ENCODE measurements at regions not wholly inside any gene's neighbourhood (a gene's known extent, or its start where the extent isn't known, plus 50 kb on each side); places are given as distances from the start of the nearest gene placed in this dataset.
"Not testable (repeated sequence)": the region's sequence is repeated elsewhere in the genome, so short reads cannot be mapped to it uniquely, and the experiment has no call there.

- Mint-ChIP-seq H3K27ac (no peak overlapping the region), H3K27me3 (ENCODE audit: insufficient read depth, low read depth) (peaks cover 19% of the 10 kb centered on the region), H3K4me3 (no peak overlapping the region), H3K9me3 (peaks cover 11% of the 10 kb centered on the region), H3K4me1 (peaks cover 49% of the 10 kb centered on the region), H3K36me3 (no peaks in the 10 kb centered on the region)
- Histone ChIP-seq H3K9me3 (ENCODE audit: low read depth) (no peaks in the 10 kb centered on the region), H3K27ac (peak overlapping the region; percentile 39), H3F3A (ENCODE audit: low read depth) (peaks cover 20% of the 10 kb centered on the region), H2AFZ (replicated peaks) (no peak overlapping the region), H3K27me3 (no peaks in the 10 kb centered on the region), H3K9ac (no peak overlapping the region), H3K79me2 (ENCODE audit: low read depth) (no peaks in the 10 kb centered on the region), H3K4me1 (peaks cover 32% of the 10 kb centered on the region), H3K4me2 (peak overlapping the region; percentile 60), H3K36me3 (no peaks in the 10 kb centered on the region), H3K4me3 (no peak overlapping the region), H4K20me1 (ENCODE audit: low read depth) (peaks cover 11% of the 10 kb centered on the region)
- peak; percentile 77 for DNase-seq (ENCODE audit: low spot score)
- TF ChIP-seq EZH2 (IDR thresholded peaks at IDR 0.05) (no peak), CTCF (IDR thresholded peaks at IDR 0.05) (no peak), EZH2phosphoT487 (IDR thresholded peaks at IDR 0.05) (peak; percentile 98)
Observed at GRCh38 chr18:3347286-3347803, 85.4 kb downstream of the MYL12B start.

GRCh38 chr18:3348176-3348575, 86.2 kb downstream of the MYL12B start:
- H3K27me3 Mint-ChIP-seq (ENCODE audit: insufficient read depth, low read depth): peaks cover 19% of the 10 kb centered on the region
- peaks cover 47% of the 10 kb centered on the region for H3K4me1 Mint-ChIP-seq
- no peak overlapping the region for H3K27ac ChIP-seq
- no peaks in the 10 kb centered on the region for H3K27me3 ChIP-seq
- H3K79me2 ChIP-seq (ENCODE audit: low read depth): no peaks in the 10 kb centered on the region
- no peaks in the 10 kb centered on the region for H3K36me3 ChIP-seq
- peaks cover 20% of the 10 kb centered on the region for H3F3A ChIP-seq (ENCODE audit: low read depth)
- no peak overlapping the region for H3K4me3 ChIP-seq
- DNase-seq (ENCODE audit: low spot score): no peak
- peaks cover 11% of the 10 kb centered on the region for H4K20me1 ChIP-seq (ENCODE audit: low read depth)
- H3K4me2 ChIP-seq: peak overlapping the region; percentile 60
- peaks cover 7% of the 10 kb centered on the region for H3K9me3 Mint-ChIP-seq
- no peak overlapping the region for H3K9ac ChIP-seq
- H3K4me3 Mint-ChIP-seq: peak overlapping the region; percentile 53
- H3K36me3 Mint-ChIP-seq: no peaks in the 10 kb centered on the region
- no peak overlapping the region for H2AFZ ChIP-seq (replicated peaks)
- no peak overlapping the region for H3K27ac Mint-ChIP-seq
- H3K9me3 ChIP-seq (ENCODE audit: low read depth): no peaks in the 10 kb centered on the region
- TF ChIP-seq EZH2 (IDR thresholded peaks at IDR 0.05) (no peak), EZH2phosphoT487 (IDR thresholded peaks at IDR 0.05) (no peak), CTCF (IDR thresholded peaks at IDR 0.05) (no peak)
- H3K4me1 ChIP-seq: peaks cover 32% of the 10 kb centered on the region

DNA sequence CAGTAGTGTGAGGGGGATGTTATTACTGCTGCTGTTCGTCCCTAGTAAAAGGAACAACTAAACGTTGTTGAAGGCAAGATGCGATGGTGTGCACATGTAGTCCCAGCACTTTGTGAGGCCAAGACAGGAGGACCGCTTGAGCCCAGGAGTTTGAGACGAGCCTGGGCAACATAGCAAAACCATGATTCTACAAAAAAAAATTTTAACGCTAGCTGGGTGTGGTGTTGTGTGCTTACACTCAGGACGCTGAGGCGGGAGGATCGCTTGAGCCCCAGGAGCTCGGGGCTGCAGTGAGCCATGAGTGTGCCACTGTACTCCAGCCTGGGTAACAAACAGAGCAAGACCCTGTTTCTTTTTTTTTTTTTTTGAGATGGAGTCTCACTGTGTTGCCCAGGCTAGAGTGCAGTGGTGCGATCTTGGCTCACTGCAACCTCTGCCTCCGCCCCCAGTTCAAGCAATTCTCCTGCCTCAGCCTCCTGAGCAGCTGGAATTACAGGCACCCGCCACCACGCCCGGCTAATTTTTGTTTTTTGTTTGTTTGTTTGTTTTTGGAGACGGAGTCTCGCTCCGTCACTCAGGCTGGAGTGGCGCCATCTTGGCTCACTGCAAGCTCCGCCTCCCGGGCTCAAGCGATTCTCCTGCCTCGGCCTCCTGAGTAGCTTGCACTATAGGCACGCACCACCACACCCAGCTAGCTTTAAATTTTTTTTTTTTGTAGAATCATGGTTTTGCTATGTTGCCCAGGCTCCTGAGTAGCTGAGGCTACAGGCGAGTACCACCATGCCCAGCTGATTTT, 87.3 kb downstream of the MYL12B start:
- H4K20me1 ChIP-seq (ENCODE audit: low read depth): peaks cover 11% of the 10 kb centered on the region
- not testable (repeated sequence) for H3K9me3 Mint-ChIP-seq; H3K27ac ChIP-seq; H3K9me3 ChIP-seq (ENCODE audit: low read depth); H2AFZ ChIP-seq (replicated peaks); DNase-seq (ENCODE audit: low spot score); H3K4me2 ChIP-seq; H3K36me3 ChIP-seq; H3K27ac Mint-ChIP-seq; H3K79me2 ChIP-seq (ENCODE audit: low read depth); H3K9ac ChIP-seq; H3K4me3 ChIP-seq; H3K36me3 Mint-ChIP-seq; H3K27me3 ChIP-seq
- peaks cover 20% of the 10 kb centered on the region for H3F3A ChIP-seq (ENCODE audit: low read depth)
- peak overlapping the region; percentile 11 for H3K4me3 Mint-ChIP-seq
- peaks cover 16% of the 10 kb centered on the region for H3K27me3 Mint-ChIP-seq (ENCODE audit: insufficient read depth, low read depth)
- H3K4me1 ChIP-seq: peaks cover 32% of the 10 kb centered on the region
- H3K4me1 Mint-ChIP-seq: peaks cover 44% of the 10 kb centered on the region

GRCh38 chr18:3350021-3350420, 88.1 kb downstream of the MYL12B start:
- H3K4me1 Mint-ChIP-seq: peaks cover 39% of the 10 kb centered on the region
- H3K27ac ChIP-seq: no peak overlapping the region
- DNase-seq (ENCODE audit: low spot score): no peak
- H3F3A ChIP-seq (ENCODE audit: low read depth): peaks cover 20% of the 10 kb centered on the region
- no peaks in the 10 kb centered on the region for H3K27me3 ChIP-seq
- no peak overlapping the region for H3K27ac Mint-ChIP-seq
- H3K27me3 Mint-ChIP-seq (ENCODE audit: insufficient read depth, low read depth): peaks cover 10% of the 10 kb centered on the region
- H3K9me3 Mint-ChIP-seq: peaks cover 7% of the 10 kb centered on the region
- no peak overlapping the region for H3K9ac ChIP-seq
- H3K79me2 ChIP-seq (ENCODE audit: low read depth): no peaks in the 10 kb centered on the region
- no peak overlapping the region for H3K4me3 ChIP-seq
- no peak overlapping the region for H3K4me2 ChIP-seq
- no peaks in the 10 kb centered on the region for H3K36me3 ChIP-seq
- H3K9me3 ChIP-seq (ENCODE audit: low read depth): no peaks in the 10 kb centered on the region
- TF ChIP-seq EZH2phosphoT487 (IDR thresholded peaks at IDR 0.05): no peak
- no peak for TF ChIP-seq EZH2 (IDR thresholded peaks at IDR 0.05)
- no peak for TF ChIP-seq CTCF (IDR thresholded peaks at IDR 0.05)
- H3K4me1 ChIP-seq: peaks cover 29% of the 10 kb centered on the region
- H3K36me3 Mint-ChIP-seq: no peaks in the 10 kb centered on the region
- no peak overlapping the region for H3K4me3 Mint-ChIP-seq
- peaks cover 11% of the 10 kb centered on the region for H4K20me1 ChIP-seq (ENCODE audit: low read depth)
- no peak overlapping the region for H2AFZ ChIP-seq (replicated peaks)
